ENCODE measurements at regions not wholly inside any gene's neighbourhood (a gene's known extent, or its start where the extent isn't known, plus 50 kb on each side); places are given as distances from the start of the nearest gene placed in this dataset.

DNA sequence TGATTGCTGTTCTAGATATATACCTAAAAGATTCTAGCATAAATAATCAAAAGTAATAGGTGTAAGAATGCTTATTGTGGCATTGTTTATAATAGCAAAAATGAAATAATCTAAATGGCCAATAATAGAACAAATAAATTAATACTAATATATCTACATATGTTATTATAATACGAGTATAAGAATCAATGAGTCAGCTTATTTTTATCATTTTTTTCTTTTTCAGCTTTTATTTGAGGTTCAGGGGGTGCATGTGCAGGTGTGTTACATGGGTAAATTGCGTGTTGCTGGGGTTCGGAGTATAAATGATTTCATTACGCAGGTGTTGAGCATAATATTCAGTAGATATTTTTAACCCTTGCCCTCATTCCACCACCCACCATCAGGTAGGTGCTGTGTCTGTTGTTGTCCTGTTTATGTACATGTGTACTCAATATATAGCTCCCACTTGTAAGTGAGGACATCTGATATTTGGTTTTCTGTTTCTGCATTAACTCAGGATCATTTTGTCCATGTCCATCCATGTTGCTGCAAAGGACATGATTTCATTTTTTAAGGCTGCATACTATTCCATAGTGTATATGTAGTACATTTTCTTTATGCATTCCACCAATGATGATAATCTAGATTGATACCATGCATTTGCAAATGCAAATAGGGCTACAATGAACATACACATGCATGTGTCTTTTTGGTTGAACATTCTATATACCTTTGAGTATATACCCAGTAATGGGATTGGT is 122.2 kb upstream of the GMNC start:
- H3K9me3 ChIP-seq = no peaks in the 10 kb centered on the region
- H3K4me1 ChIP-seq (ENCODE audit: control insufficient read depth in 1 of 2, insufficient read depth in 2 of 2, low read depth in 1 of 2, low read length in 1 of 2) = no peaks in the 10 kb centered on the region
- no peaks in the 10 kb centered on the region for H3K36me3 ChIP-seq (replicated peaks in 1 of 2; ENCODE audit: control insufficient read depth in 1 of 2, insufficient read depth in 2 of 2, low read length in 1 of 2)
- no peaks in the 10 kb centered on the region for H3K79me2 ChIP-seq (ENCODE audit: insufficient read depth)
- 10% methylated on average over 4 of the region's 4 CpGs for WGBS (ENCODE audit: low lambda C conversion rate)
- TF ChIP-seq TAF1 (IDR thresholded peaks at IDR 0.05; ENCODE audit: borderline replicate concordance, low read depth, low read length) (no peak), RAD21 (IDR thresholded peaks at IDR 0.05; ENCODE audit: low read length) (no peak), NFIC (IDR thresholded peaks at IDR 0.05; ENCODE audit: borderline replicate concordance) (no peak), MEF2A (IDR thresholded peaks at IDR 0.05; ENCODE audit: borderline replicate concordance, low read depth) (no peak), SIN3A (IDR thresholded peaks at IDR 0.05; ENCODE audit: borderline replicate concordance, low read depth, low read length) (no peak), NRF1 (IDR thresholded peaks at IDR 0.05; ENCODE audit: low read depth, low read length) (no peak), IRF3 (IDR thresholded peaks at IDR 0.05; ENCODE audit: low read depth, low read length) (no peak), RFX5 (IDR thresholded peaks at IDR 0.05; ENCODE audit: low read length) (no peak), FOXJ3 (CRISPR knock-in tag; IDR thresholded peaks at IDR 0.05) (no peak), ZBTB33 (IDR thresholded peaks at IDR 0.05; ENCODE audit: borderline replicate concordance, low read depth) (no peak)
- TF ChIP-seq, protein P1, sequence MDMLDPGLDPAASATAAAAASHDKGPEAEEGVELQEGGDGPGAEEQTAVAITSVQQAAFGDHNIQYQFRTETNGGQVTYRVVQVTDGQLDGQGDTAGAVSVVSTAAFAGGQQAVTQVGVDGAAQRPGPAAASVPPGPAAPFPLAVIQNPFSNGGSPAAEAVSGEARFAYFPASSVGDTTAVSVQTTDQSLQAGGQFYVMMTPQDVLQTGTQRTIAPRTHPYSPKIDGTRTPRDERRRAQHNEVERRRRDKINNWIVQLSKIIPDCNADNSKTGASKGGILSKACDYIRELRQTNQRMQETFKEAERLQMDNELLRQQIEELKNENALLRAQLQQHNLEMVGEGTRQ (IDR thresholded peaks at IDR 0.05; ENCODE audit: borderline replicate concordance, low read depth, low read length) = no peak
- H3F3A ChIP-seq (replicated peaks; ENCODE audit: insufficient read depth) = no peaks in the 10 kb centered on the region
- DNase-seq = no peak
- H3K9ac ChIP-seq = no peak overlapping the region
- H3K27ac ChIP-seq (ENCODE audit: low read depth in 2 of 2, low read length in 1 of 2) = no peak overlapping the region
- H3K4me2 ChIP-seq = no peak overlapping the region
- H3K4me3 ChIP-seq (ENCODE audit: low read depth in 2 of 2, low read length in 1 of 2) = no peak overlapping the region
- H3K9me2 ChIP-seq = no peaks in the 10 kb centered on the region
- H2AFZ ChIP-seq (ENCODE audit: low read depth) = no peak overlapping the region
- CTCF ChIA-PET = no interaction called here
- POLR2A ChIA-PET = no interaction called here
- H3K27me3 ChIP-seq (ENCODE audit: insufficient read depth) = no peaks in the 10 kb centered on the region
- H4K20me1 ChIP-seq (ENCODE audit: insufficient read depth) = no peaks in the 10 kb centered on the region

DNA sequence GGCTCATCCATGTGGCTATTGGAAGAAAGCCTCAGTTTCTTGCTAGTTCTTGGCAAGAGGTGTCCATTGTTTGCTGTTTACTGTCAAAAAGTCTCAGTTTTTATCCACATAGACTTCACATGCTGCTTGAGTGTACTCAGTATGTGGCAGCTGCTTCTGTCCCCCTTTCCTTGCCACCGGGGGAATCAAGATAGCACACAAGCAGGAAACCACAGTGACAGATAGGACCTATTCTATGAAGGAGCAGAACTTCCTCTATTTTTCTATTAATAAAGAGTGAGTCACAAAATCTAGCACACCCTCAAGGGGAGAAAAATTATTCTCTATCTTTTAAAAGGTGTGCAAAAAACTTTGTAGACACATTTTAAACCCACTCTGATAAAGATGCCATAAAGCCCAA is 121.4 kb upstream of the GMNC start:
- no peaks in the 10 kb centered on the region for H3K9me2 ChIP-seq
- H2AFZ ChIP-seq (ENCODE audit: low read depth) = no peak overlapping the region
- no peak overlapping the region for H3K9ac ChIP-seq
- ChIA-PET CTCF (no interaction called here), POLR2A (no interaction called here)
- no peaks in the 10 kb centered on the region for H3K36me3 ChIP-seq (replicated peaks in 1 of 2; ENCODE audit: control insufficient read depth in 1 of 2, insufficient read depth in 2 of 2, low read length in 1 of 2)
- no peak overlapping the region for H3K27ac ChIP-seq (ENCODE audit: low read depth in 2 of 2, low read length in 1 of 2)
- no peaks in the 10 kb centered on the region for H3K27me3 ChIP-seq (ENCODE audit: insufficient read depth)
- DNase-seq = no peak
- no peak overlapping the region for H3K4me2 ChIP-seq
- H3K4me3 ChIP-seq (ENCODE audit: low read depth in 2 of 2, low read length in 1 of 2) = no peak overlapping the region
- H3K4me1 ChIP-seq (ENCODE audit: control insufficient read depth in 1 of 2, insufficient read depth in 2 of 2, low read depth in 1 of 2, low read length in 1 of 2) = no peaks in the 10 kb centered on the region
- no peaks in the 10 kb centered on the region for H3F3A ChIP-seq (replicated peaks; ENCODE audit: insufficient read depth)
- H4K20me1 ChIP-seq (ENCODE audit: insufficient read depth) = no peaks in the 10 kb centered on the region
- no peaks in the 10 kb centered on the region for H3K79me2 ChIP-seq (ENCODE audit: insufficient read depth)
- WGBS (ENCODE audit: low lambda C conversion rate) = 7% methylated on average over 1 of the region's 1 CpG
- H3K9me3 ChIP-seq = no peaks in the 10 kb centered on the region
- TF ChIP-seq EP300 (IDR thresholded peaks at IDR 0.05; ENCODE audit: borderline replicate concordance in 1 of 2, low read depth in 1 of 2, low read length in 1 of 2) (no peak), MEF2A (IDR thresholded peaks at IDR 0.05; ENCODE audit: borderline replicate concordance, low read depth) (no peak), JUND (IDR thresholded peaks at IDR 0.05) (no peak), RFX5 (IDR thresholded peaks at IDR 0.05; ENCODE audit: low read length) (no peak), TCF12 (IDR thresholded peaks at IDR 0.05) (no peak), IRF3 (IDR thresholded peaks at IDR 0.05; ENCODE audit: low read depth, low read length) (no peak), FOSL2 (IDR thresholded peaks at IDR 0.05; ENCODE audit: borderline replicate concordance, low read depth) (no peak), SIN3A (IDR thresholded peaks at IDR 0.05; ENCODE audit: borderline replicate concordance, low read depth, low read length) (no peak)
- TF ChIP-seq, protein P2, sequence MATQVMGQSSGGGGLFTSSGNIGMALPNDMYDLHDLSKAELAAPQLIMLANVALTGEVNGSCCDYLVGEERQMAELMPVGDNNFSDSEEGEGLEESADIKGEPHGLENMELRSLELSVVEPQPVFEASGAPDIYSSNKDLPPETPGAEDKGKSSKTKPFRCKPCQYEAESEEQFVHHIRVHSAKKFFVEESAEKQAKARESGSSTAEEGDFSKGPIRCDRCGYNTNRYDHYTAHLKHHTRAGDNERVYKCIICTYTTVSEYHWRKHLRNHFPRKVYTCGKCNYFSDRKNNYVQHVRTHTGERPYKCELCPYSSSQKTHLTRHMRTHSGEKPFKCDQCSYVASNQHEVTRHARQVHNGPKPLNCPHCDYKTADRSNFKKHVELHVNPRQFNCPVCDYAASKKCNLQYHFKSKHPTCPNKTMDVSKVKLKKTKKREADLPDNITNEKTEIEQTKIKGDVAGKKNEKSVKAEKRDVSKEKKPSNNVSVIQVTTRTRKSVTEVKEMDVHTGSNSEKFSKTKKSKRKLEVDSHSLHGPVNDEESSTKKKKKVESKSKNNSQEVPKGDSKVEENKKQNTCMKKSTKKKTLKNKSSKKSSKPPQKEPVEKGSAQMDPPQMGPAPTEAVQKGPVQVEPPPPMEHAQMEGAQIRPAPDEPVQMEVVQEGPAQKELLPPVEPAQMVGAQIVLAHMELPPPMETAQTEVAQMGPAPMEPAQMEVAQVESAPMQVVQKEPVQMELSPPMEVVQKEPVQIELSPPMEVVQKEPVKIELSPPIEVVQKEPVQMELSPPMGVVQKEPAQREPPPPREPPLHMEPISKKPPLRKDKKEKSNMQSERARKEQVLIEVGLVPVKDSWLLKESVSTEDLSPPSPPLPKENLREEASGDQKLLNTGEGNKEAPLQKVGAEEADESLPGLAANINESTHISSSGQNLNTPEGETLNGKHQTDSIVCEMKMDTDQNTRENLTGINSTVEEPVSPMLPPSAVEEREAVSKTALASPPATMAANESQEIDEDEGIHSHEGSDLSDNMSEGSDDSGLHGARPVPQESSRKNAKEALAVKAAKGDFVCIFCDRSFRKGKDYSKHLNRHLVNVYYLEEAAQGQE (IDR thresholded peaks at IDR 0.05; ENCODE audit: low read depth, low read length) = no peak
- TF ChIP-seq, protein P1 (IDR thresholded peaks at IDR 0.05; ENCODE audit: borderline replicate concordance, low read depth, low read length) = no peak
